Limb (tissue), 2 donors: ENCODE measurements at regions not wholly inside any gene's neighbourhood (a gene's known extent, or its start where the extent isn't known, plus 50 kb on each side); places are given as distances from the start of the nearest gene placed in this dataset.

Experiments used
- DNase-seq, 2 donors: peaks; one replicate each; pipeline ENCODE4 v3.0.0-alpha.2; 2016; ENCODE audit errors: extremely low spot score in 2 of 2

DNA sequence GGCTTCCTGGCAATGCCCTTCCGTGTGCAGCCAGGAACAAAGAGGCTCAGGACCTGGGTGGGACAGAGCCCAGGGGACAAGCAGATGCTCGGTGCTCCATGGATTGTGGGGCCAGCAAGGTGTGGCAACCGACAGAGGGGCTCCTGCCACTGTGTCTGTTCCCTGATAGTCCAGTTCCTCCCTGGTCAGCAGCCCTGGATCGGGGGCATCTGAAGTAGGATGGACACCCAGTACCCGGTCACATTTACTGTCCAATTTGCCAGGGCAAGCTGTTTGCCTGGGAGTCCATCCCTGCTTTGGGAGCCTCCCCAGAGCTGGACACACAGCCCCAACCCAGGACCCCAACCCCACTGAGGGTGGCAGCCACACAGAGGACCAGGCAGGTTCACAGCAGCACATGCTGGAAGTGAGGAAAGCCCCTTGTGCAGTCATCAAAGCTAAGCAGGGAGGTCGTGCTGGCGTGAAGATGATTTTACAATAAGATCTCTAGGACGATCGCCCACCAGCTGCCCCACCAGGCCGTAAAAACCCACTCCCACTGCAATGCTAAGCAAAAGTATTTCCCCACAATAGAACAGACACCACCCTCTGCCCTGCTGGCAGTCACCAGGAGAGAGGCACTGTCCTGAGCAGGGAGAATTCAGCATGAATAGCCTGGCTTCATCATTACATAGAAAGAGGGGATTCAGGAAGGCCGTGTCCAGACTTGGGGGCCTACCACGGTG is 141.7 kb downstream of the NDUFA10 start:
- DNase-seq, result peak in 1 of 2 donors; percentile 14

DNA sequence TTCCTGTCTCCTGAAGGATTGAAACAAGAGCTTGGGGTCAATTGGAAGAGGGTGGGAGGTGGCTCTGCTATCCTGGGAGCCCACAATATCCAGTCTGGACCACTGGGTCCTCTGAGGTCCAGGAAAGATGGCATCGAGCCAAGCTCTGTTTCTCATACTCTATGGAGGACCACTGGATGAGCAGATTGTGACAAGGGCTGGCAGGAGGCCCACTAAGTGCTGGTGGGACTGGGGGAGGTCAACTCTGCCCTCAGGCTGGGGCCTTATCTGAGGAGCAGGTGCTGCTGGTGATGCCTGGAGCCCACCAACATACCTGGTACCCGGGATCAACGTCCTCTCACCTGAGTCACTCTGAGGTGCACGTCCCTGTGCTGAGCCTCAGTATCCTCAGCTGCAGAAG is 142.4 kb downstream of the NDUFA10 start:
- DNase-seq, result peak in 1 of 2 donors; percentile 19

DNA sequence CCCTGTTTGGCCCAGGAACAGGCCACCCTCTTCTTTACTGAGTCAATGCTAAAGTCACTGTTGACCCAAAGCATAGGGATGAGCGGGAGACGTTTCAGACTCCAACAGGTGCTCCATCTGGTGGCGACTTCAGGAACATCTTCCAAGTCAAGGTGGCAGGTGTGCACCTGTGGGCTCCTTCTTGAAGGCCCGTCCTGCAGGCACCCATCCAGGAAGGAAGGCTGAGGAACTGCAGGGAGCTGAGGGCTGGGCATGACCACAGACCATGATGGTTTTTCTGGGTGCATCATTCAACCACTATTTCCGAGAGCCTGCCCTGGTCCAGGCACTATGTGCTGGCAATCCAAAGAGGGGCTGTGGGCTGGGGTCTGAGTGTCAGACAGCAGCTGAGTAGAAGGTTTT is 142.8 kb downstream of the NDUFA10 start:
- peak; percentile 45 to 73 for DNase-seq

DNA sequence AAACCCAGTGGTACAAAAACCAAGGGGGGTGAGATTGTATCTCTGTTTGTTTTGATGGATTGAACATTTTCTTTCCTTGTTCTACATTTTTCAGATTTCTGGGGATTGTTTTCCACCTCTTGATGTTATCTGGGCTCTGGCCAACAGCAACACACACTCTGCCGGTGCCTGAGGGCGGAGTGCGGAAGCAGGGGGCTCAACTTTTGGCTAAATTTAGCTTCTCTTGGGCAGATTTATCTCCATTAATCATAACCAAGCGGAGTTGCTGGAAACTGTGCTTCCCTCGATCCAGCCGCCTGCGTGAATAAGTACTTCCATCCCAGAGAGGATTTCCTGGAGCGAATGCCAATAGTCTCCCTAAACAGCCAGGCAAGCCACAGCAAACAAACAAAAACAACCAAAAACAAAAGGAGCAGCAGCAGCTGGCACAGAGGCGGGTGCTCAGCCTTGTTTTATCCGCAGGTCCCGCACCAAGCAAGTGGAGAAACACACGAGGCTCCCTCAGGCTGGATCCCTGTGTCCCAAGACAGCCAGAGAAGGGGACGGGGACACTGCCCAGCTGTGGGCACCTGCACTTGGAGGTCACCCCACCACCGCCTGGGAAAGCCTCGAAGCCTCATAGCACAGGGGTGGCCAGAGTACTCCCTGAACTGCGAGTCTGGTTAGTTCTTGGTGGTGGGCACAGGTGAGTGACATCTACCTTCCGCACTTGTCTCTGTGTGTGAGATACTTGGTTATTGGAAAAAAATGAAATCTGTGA is 143.4 kb downstream of the NDUFA10 start:
- peak; percentile 51 to 52 for DNase-seq

DNA sequence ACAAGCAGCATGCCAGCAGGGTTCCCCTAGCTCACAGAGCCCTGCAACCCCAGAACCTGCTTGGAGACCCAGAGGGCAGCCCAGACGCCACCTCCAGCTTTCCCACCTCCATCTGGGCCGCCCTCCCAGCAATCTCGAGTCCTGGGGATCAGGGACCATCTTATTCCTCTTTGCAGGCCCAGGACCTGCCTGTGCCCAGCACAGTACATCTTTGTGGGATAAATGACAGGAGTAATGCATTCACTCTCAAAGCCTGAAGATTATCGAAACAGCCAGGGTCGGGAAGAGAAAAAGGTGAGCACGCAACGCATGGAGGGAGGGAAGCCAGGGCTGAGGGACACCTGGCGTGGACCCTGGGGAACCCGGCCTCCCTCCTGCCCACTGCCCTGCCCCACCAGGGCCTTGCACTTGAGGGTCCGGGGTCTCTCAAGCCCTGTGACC is 144.1 kb downstream of the NDUFA10 start:
- peak in 1 of 2 donors; percentile 31 for DNase-seq

DNA sequence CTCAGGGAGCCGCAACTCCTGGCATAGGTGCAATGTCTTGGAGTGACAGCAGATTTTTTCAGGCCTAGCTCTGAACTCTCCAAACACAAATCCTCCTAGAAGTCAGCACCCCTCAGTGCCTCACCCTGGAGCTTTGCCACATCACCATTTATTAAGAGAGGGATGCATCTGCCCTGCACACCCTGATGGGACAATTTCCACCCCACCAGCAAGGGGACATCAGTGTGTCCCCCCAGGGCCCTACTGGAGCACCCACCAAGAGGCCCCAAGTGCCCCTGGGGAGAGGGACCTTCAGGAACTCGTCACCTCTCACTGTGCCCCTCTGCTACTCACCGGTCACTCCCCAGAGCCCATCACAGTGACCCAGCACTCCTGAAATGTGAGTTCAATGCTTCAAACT is 144.7 kb downstream of the NDUFA10 start:
- peak in 1 of 2 donors; percentile 20 for DNase-seq

DNA sequence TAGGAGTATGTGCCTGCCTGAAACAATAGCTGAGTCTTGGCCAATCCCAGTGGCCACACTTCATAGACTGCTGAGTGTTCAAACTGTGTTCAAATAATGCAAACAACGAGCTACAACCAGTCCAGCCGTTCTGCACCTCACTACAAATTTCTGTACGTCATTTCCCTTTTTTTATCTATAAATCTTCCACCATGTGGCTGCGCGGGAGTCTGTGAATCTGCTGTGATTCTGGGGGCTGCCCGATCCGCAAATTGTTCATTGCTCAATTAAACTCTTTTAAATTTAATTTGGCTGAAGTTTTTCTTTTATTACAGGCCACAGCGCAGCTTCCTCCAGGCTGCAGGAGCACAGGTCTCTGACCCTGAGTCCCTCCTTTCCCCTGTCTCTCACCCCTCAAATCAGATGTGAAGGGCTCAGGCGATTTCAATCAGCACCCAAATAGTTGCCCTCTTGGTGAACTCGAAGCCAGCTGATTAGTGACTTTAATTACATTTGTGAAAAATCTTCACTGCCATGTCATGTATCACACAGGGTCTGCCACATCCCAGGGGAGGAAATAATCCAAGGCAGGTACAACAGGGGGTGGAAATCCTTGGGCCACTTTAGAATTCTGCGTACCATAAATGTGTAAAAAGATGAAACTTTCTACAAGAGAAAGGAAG is 145.6 kb downstream of the NDUFA10 start:
- DNase-seq, result peak in 1 of 2 donors; percentile 4

DNA sequence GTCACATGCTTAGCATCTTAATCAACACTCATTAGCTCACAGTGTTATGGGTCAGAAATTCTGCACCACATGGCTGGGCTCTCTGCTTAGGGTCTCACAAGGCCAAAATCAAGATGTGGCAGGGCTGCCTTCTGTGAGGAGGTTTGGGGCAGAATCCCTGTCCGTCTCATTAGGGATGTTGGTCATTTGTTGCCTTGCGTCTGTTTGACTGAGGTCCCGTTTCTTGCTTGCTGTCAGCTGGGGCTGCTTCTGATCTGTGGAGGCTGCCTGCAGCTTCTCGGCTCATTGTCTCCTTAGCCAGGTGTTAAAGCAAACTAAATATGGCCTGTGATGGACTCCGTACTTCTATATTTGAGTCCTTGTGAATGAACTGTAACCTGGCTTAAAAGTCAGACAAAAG is 146.5 kb downstream of the NDUFA10 start:
- peak in 1 of 2 donors; percentile 7 for DNase-seq

DNA sequence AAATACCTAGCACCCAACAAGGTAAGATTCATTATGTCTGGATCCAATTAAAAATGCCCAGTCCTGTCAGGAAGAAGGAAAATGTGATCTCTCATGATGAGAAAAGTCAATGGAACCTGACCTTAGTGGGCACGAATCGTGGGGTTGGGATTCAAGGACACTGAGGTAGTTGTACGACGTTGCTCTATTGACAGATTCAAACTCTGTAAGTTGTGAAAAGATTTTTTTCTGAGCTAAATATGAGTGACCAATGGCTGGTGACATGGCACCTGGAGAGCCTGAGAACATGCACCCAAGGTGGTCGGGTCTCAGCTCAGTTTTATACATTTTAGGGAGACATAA is 148.2 kb downstream of the NDUFA10 start:
- no peak for DNase-seq

DNA sequence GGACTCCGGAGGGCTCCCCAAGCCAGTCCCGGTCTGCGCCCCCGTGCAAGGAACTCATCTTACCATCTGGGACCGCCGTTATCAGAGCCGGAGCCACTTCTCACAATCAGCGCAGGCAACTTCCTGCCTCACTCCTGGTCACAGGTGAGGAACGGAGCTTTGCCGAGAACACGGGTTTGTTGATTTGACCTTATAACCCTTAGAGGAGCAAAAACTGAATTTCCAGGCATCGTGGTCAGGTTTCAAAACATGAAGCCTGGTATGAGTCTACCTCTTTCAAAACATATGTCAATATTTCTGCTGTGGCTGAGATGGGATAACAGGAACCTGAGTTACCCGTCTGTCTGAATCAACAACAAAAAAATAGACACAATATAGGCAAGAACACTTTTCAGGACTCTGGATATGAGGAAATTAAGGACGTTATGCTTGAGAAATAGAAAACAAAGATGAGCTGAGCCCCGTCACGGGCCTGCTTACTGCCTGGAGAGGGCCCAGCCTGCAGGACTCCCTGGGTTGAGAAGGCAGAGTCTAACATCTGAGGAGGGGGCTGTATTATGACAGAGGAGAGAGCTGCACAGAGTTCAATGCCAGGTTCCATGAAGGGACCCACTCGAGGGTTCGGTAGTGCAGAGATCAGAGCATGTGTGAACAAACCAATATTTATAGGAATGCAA is 148.7 kb downstream of the NDUFA10 start:
- DNase-seq, result peak in 1 of 2 donors; percentile 11

DNA sequence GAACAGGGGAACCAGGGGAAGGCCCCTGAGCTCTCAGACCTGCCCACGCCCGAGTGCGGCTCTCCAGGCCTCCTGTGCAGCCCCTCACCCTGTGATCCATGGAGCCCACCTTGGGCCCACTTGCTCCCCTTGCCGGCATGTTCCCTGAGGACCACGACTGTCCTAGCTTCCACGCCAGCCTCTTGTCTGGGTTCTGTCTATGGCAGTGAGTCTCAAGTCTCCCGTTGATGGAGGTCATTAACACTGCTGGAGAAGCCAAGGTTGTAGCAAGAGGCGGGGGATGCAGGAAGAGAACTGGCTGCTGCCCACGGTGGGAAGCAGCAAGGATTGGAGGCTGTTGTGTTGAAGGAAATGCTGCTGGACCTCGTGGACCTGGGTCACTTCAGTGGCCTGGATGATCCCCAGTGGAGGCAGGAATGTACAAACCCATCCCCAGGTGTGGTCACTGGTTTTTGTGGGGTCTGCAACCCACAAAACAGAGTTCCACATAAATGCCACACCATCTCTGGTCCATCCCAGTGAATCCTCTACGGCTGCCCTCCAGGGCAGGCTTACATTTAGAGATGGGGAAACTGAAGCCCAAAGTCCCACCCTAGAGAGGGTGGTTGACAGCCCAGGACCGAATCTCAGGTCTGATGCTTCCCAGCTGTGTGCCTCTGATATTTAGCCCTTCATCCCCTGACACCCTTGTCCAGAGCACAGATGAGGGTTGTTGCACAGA is 150.3 kb downstream of the NDUFA10 start:
- DNase-seq, result peak in 1 of 2 donors; percentile 6

DNA sequence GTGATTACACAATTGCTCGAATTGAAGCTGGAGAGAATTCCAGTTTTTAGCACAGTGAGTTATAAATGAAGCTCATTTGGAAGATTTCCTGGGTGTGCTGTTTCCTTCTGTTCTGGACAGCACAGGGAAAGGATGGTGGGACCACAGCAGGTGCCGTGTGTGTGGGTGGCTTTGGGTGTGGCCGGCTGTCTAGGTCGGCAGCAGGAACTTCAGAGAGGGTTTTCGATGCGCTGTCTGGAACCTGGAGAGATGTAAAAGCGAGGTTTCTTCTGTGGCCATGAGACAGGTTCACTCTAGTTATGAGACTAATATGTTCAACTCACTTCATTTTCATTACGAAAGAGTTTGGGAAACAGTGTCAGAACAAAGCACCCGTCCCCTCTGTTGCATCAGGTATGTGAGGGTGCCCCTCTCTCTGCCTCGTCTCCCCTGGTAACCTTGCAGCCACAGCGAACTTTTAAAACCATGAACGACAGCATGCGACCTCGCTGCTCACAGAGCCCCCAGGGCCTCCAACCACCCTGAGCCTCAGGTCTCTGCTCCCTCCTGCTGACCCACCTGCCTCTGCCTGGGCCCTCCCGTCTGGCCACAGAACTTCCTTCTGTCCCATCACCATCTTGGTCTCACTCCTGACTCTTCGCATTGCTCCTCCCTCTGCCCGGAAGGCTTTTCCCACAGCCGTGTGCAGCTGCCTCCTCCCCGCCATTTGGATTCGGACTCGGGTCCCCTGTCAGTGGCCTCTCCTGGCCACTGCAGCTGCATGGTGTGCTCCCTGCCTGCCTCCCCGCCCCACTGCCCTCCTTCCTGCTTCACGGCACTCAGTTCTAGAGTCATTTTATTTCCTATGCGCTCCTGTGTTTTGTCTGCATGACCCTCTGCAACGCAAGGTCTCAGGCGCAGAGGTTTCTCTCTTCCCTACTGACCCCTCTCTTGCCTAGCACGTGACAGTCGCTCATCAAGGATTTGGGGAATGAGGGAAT is 151.2 kb downstream of the NDUFA10 start:
- DNase-seq, result peak in 1 of 2 donors; percentile 30

DNA sequence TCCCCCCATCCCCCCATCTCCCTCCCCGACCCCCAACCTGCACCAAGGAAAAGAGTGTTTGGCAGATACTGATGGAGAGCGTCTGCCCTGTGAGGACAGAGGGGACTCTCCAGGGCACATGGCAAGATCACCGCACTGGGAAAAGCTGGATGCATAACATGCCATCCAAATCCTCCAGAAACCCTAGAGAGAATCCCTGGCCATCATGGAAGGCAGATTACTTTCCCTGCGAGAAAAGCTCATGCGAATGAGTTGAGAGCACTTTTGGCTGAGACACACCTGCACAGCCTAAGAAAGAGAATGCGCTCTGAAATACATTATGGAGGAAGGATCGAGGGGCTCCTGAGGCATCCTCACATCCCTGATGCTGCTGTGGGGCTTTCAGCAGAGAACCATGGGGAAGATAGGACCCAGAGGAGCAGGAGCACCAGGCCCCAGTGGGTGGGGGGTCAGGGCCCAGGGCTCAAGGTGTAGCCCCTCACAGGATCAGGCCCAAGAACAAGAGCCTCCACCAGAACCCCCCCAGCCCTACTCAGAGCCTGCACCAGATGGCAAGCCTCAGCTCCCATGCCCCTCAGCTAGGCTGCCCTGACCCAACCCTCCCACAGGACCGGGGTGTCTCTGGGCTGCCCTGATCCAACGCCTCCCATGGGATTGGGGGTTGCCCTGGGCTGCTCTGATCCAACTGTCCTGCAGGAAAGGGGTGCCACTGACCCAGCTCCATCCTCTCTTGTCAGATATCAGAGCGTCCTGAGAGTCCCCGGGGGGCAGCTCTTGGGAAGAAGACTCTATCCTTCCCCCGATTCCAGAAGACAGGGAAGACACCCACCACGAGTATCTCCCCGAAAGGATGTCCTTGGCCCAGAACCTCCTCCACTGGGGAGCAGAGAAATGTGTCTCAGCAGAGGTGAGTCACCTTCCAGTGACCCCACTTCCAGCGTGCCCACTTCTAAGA is 153.4 kb downstream of the NDUFA10 start:
- DNase-seq, result no peak

DNA sequence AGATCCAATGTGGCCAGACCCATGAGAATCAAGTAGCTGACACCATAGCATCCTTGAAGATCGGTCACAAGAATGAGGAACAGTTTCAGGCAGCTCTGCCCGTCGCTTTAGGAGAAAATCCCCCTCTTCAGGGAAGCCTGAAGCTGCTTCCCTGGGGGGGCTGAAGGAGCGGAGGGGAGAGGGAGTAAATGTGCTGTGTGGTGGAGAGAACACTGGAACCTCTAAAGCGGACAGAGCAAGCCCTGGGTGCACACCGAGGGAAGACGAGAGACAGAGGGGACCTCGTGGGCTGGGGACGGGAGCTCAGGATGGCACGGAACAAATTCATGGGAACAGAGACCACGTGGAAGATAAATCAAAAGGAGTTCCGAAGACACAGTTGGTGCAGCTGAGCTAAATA is 154.3 kb downstream of the NDUFA10 start:
- peak in 1 of 2 donors; percentile 16 for DNase-seq

DNA sequence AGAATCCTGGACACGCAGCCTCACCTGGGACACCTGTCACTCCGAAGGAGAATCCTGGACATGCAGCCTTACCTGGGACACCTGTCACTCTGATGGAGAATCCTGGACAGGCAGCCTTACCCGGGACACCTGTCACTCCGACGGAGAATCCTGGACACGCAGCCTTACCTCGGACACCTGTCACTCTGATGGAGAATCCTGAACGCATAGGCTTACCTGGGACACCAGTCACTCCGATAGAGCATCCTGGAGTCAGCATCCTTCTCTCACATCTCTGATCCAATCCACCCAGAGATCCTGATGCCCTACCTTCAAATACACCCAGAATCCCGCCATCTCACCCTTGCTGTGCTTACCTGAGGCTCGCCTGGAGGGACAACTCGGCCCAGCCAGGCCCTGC is 154.9 kb downstream of the NDUFA10 start:
- peak in 1 of 2 donors; percentile 9 for DNase-seq

DNA sequence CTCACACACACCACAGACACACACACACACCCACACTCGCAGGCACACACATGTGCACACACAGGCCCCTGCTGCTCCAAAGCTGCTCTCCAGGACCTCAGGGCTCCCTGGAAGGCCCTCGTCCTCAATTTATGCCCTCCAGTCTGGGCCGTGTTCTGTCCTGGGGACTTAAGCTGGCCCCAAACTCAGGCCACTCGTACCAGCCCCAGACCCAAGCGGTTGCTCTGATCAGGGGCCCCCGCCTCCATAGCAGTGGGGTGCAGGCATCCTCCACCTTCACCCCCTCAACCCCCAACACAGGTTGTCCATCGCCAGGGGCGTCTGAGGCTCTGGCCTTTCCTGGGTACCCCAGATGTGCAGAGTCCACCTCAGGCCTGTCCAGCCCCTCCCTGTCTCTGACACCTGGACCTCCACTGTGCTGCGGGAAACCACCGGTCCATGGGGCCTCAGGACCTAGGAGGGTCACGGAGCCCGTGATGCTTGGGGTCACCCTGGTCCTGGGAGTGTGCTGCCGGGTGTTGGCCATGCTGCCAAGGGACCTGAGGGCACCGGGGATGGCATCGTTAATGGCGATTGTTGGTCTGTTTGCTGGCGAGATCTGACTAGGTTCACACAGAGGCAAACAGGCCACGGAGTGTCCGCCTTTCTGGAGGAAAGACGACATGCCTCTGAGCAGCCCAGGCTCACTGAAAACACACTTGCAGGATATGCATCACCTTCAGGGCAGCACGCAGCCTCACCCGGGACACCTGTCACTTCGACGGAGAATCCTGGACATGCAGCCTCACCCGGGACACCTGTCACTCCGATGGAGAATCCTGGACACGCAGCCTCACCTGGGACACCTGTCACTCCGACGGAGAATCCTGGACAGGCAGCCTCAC is 155.6 kb downstream of the NDUFA10 start:
- DNase-seq, result peak in 1 of 2 donors; percentile 3

DNA sequence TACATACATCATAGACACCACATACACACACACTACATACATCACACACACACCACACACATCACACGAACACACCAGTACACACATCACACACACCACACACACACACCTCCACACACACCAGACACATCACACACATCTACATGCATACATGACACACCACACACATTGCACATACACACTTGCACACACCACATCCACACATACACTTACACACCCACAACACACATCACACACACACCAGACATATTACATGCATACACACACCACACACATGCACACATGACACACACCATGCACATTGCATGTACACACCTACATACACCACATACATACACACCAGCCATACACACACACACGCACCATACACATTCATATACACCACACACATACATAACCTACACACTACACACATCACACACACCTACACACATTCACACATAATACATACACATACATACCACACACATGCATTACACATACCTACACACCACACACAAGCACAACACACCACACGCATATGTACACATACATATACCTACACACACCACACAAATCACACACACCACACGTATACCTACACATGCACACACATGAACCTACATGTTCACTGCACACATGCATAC is 156.5 kb downstream of the NDUFA10 start:
- DNase-seq, result no peak
